H1 (cell line): ENCODE measurements at regions not wholly inside any gene's neighbourhood (a gene's known extent, or its start where the extent isn't known, plus 50 kb on each side); places are given as distances from the start of the nearest gene placed in this dataset.
A peak's percentile ranks its signal among the peaks of the same experiment; 100 is the strongest.

Experiments used
- KDM5A ChIP-seq: fragments of 200-600 bp; IDR thresholded peaks from 2 replicates; pipeline ENCODE4 v1.7.1; 2012; ENCODE audit warnings: mild to moderate bottlenecking, low read length, inconsistent platforms, mixed read lengths
- POLR2A ChIP-seq, 2 experiments: IDR thresholded peaks; 1 replicate in 1 of 2; 2 replicates in 1 of 2; pipeline ENCODE4 v1.6.1; 2011; ENCODE audit warnings: low read depth in 2 of 2, low read length in 2 of 2, mild to moderate bottlenecking in 2 of 2; ENCODE audit errors: control extremely low read depth in 1 of 2
- POLR2AphosphoS5 ChIP-seq: IDR thresholded peaks from 2 replicates; pipeline ENCODE4 v1.6.1; 2011; ENCODE audit warnings: low read depth, low read length
- SIN3A ChIP-seq, 2 experiments: IDR thresholded peaks in 1 of 2; conservative IDR thresholded peaks in 1 of 2; 2 replicates each; pipeline ENCODE4 v1.6.1; 2011 to 2012; ENCODE audit warnings: low read length in 2 of 2, improper control_type of control experiment in 1 of 2, low read depth in 1 of 2, mild to moderate bottlenecking in 1 of 2
- YY1 ChIP-seq: IDR thresholded peaks from 2 replicates; pipeline ENCODE4 v1.6.1; 2011; ENCODE audit warnings: low read depth, mild to moderate bottlenecking, low read length
- TF ChIP-seq, protein P1 (sequence below), 3 experiments: IDR thresholded peaks; 1 replicate in 2 of 3; 2 replicates in 1 of 3; pipeline versions ENCODE4 v1.5.1 to v1.6.1; 2011; ENCODE audit warnings: low read length in 3 of 3, mild to moderate bottlenecking in 3 of 3, inconsistent platforms in 2 of 3, low read depth in 1 of 3, moderate library complexity in 1 of 3; ENCODE audit not compliant: insufficient read depth in 1 of 3; ENCODE audit errors: control extremely low read depth in 1 of 3

DNA sequence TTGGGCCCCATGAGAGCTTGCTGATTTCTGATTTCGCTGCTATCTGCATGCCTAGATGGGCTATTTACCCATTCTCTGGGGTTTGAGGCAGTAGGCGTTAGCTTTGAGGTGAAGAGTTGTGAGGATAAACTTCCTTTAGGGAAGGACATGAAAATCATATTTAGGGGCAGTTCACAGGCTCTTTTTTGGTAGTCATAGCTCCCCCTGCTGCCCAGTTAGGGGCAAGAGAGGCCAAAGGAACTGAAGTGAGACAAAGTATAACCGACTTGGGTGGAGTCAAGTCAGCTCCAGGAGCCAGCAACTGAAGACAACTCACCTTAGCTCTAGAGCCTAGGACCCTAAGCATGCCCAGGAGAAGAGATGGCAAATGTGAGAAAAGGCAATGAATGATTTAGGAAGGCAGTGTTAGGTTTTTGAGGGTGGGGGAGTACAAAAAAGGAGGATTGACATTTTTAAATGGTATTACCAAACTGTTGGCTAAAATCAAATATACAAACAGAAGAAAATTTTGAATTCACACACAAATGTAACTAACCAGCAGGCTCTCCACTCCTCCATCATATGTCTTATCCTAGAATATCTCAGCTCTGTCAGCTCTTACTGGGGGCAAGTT lies 625.2 kb downstream of the LMO4 start:
- TF ChIP-seq KDM5A (no peak), POLR2AphosphoS5 (no peak), SIN3A (conservative IDR thresholded peaks at IDR 0.05 in 1 of 2, IDR thresholded peaks at IDR 0.05 in 1 of 2; ENCODE audit: low read depth in 1 of 2, low read length in 2 of 2) (no peak), POLR2A (IDR thresholded peaks at IDR 0.05; ENCODE audit: control extremely low read depth in 1 of 2, low read depth in 2 of 2, low read length in 2 of 2) (no peak), YY1 (no peak)
- TF ChIP-seq, protein P1, sequence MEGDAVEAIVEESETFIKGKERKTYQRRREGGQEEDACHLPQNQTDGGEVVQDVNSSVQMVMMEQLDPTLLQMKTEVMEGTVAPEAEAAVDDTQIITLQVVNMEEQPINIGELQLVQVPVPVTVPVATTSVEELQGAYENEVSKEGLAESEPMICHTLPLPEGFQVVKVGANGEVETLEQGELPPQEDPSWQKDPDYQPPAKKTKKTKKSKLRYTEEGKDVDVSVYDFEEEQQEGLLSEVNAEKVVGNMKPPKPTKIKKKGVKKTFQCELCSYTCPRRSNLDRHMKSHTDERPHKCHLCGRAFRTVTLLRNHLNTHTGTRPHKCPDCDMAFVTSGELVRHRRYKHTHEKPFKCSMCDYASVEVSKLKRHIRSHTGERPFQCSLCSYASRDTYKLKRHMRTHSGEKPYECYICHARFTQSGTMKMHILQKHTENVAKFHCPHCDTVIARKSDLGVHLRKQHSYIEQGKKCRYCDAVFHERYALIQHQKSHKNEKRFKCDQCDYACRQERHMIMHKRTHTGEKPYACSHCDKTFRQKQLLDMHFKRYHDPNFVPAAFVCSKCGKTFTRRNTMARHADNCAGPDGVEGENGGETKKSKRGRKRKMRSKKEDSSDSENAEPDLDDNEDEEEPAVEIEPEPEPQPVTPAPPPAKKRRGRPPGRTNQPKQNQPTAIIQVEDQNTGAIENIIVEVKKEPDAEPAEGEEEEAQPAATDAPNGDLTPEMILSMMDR (IDR thresholded peaks at IDR 0.05; ENCODE audit: control extremely low read depth in 1 of 3, insufficient read depth in 1 of 3, low read depth in 1 of 3, low read length in 3 of 3), result peak; percentile 43 to 75 (median 71)
